GM23338 (cell line): ENCODE measurements at regions not wholly inside any gene's neighbourhood (a gene's known extent, or its start where the extent isn't known, plus 50 kb on each side); places are given as distances from the start of the nearest gene placed in this dataset.

Experiments
- ATAC-seq: fragments of 200-7000 bp; cut with Tn5 transposase; 3 replicates; pipeline ENCODE4 v1.9.1; 2020
- DNase-seq: peaks from one replicate; pipeline ENCODE4 v3.0.0-alpha.2; 2015; ENCODE audit warnings: low spot score
- H2AFZ ChIP-seq: fragments of 200-600 bp; sonication (generic); 2 replicates; pipeline ENCODE4 v1.8.0; 2016; ENCODE audit warnings: antibody characterized with exemption, mild to moderate bottlenecking, moderate library complexity
- H3F3A ChIP-seq: fragments of 200-600 bp; sonication (generic); replicated peaks from 2 replicates; pipeline ENCODE4 v1.8.0; 2017; ENCODE audit warnings: antibody characterized with exemption, mixed run types, low read depth
- H3K27ac ChIP-seq: fragments of 200-600 bp; sonication (generic); 2 replicates; pipeline ENCODE4 v1.6.1; 2016; ENCODE audit warnings: low read depth
- H3K27me3 ChIP-seq: fragments of 200-600 bp; sonication (generic); 2 replicates; pipeline ENCODE4 v1.8.0; 2016; ENCODE audit warnings: mild to moderate bottlenecking, mixed run types, moderate library complexity; ENCODE audit not compliant: insufficient read depth
- H3K36me3 ChIP-seq: fragments of 200-600 bp; sonication (generic); 2 replicates; pipeline ENCODE4 v1.8.0; 2016; ENCODE audit warnings: mild to moderate bottlenecking; ENCODE audit not compliant: insufficient read depth
- H3K4me1 ChIP-seq: fragments of 200-600 bp; sonication (generic); 2 replicates; pipeline ENCODE4 v1.8.0; 2016; ENCODE audit warnings: mild to moderate bottlenecking, moderate library complexity; ENCODE audit not compliant: insufficient read depth
- H3K4me2 ChIP-seq: fragments of 200-600 bp; sonication (generic); 2 replicates; pipeline ENCODE4 v1.7.1; 2017; ENCODE audit warnings: mixed run types
- H3K4me3 ChIP-seq: fragments of 200-600 bp; sonication (generic); 2 replicates; pipeline ENCODE4 v1.6.1; 2016; ENCODE audit warnings: mixed run types
- H3K79me2 ChIP-seq: fragments of 200-600 bp; sonication (generic); replicated peaks from 2 replicates; pipeline ENCODE4 v1.8.0; 2017; ENCODE audit warnings: mild to moderate bottlenecking; ENCODE audit not compliant: insufficient read depth
- H3K9me2 ChIP-seq: fragments of 200-600 bp; sonication (generic); 2 replicates; pipeline ENCODE4 v1.8.0; 2017; ENCODE audit not compliant: insufficient read depth
- H4K20me1 ChIP-seq: fragments of 200-600 bp; sonication (generic); replicated peaks from 2 replicates; pipeline ENCODE4 v1.8.0; 2017; ENCODE audit warnings: mild to moderate bottlenecking; ENCODE audit not compliant: insufficient read depth
- H3K27ac Mint-ChIP-seq: 2 replicates; pipeline ENCODE4 v1.8.0; 2020; ENCODE audit warnings: inconsistent platforms, mild to moderate bottlenecking, moderate library complexity, mixed read lengths
- H3K27me3 Mint-ChIP-seq: 3 replicates; pipeline ENCODE4 v1.8.0; 2022; ENCODE audit warnings: low read depth, mild to moderate bottlenecking, moderate library complexity, mixed read lengths, inconsistent platforms; ENCODE audit not compliant: insufficient read depth, poor library complexity
- H3K36me3 Mint-ChIP-seq: 3 replicates; pipeline ENCODE4 v1.8.0; 2021; ENCODE audit warnings: low read depth, mild to moderate bottlenecking, inconsistent platforms, moderate library complexity, mixed read lengths
- H3K4me1 Mint-ChIP-seq: 3 replicates; pipeline ENCODE4 v1.8.0; 2020; ENCODE audit warnings: mild to moderate bottlenecking, inconsistent platforms, mixed read lengths
- H3K4me3 Mint-ChIP-seq: 3 replicates; pipeline ENCODE4 v1.8.0; 2021; ENCODE audit warnings: moderate library complexity, mild to moderate bottlenecking, inconsistent platforms, mixed read lengths
- H3K9me3 Mint-ChIP-seq: 3 replicates; pipeline ENCODE4 v1.8.0; 2020; ENCODE audit warnings: moderate library complexity, mild to moderate bottlenecking, inconsistent platforms, mixed read lengths
- CREB1 ChIP-seq: fragments of 250-450 bp; sonication (Bioruptor Pico); IDR thresholded peaks from 2 replicates; pipeline ENCODE4 v1.5.0; 2020; ENCODE audit warnings: low read depth, mild to moderate bottlenecking, moderate library complexity
- ETS1 ChIP-seq: IDR thresholded peaks from 2 replicates; pipeline ENCODE4 v1.6.1; 2016; ENCODE audit warnings: antibody characterized with exemption
- EZH2 ChIP-seq: fragments of 200-600 bp; sonication (generic); IDR thresholded peaks from one replicate; pipeline ENCODE4 v1.8.0; 2017; ENCODE audit warnings: antibody characterized with exemption, mild to moderate bottlenecking, low read depth; ENCODE audit not compliant: unreplicated experiment
- EZH2phosphoT487 ChIP-seq: fragments of 200-600 bp; sonication (generic); IDR thresholded peaks from one replicate; pipeline ENCODE4 v1.8.1; 2018; ENCODE audit warnings: antibody characterized with exemption; ENCODE audit not compliant: unreplicated experiment
- JUNB ChIP-seq: IDR thresholded peaks from one replicate; pipeline ENCODE4 v1.6.1; 2016; ENCODE audit warnings: antibody characterized with exemption; ENCODE audit not compliant: unreplicated experiment
- NANOG ChIP-seq: IDR thresholded peaks from 2 replicates; pipeline ENCODE4 v1.6.1; 2016; ENCODE audit warnings: antibody characterized with exemption, borderline replicate concordance
- POLR2AphosphoS5 ChIP-seq: IDR thresholded peaks from 2 replicates; pipeline ENCODE4 v1.6.1; 2016; ENCODE audit warnings: antibody characterized with exemption, low read depth
- REST ChIP-seq: IDR thresholded peaks from one replicate; pipeline ENCODE4 v1.6.1; 2018; ENCODE audit warnings: antibody characterized with exemption; ENCODE audit not compliant: unreplicated experiment
- STAT1 ChIP-seq: IDR thresholded peaks from one replicate; pipeline ENCODE4 v1.6.1; 2016; ENCODE audit warnings: antibody characterized with exemption; ENCODE audit not compliant: unreplicated experiment
- ZNF114 ChIP-seq: fragments of 250-450 bp; sonication (Bioruptor Pico); IDR thresholded peaks from 2 replicates; pipeline ENCODE4 v1.5.0; 2020; ENCODE audit warnings: mild to moderate bottlenecking, moderate library complexity
- ZNF331 ChIP-seq: fragments of 250-450 bp; sonication (Bioruptor Pico); IDR thresholded peaks from 2 replicates; pipeline ENCODE4 v1.5.0; 2020; ENCODE audit warnings: low read depth, mild to moderate bottlenecking, moderate library complexity
- ZNF462 ChIP-seq: fragments of 250-450 bp; sonication (Bioruptor Pico); IDR thresholded peaks from 2 replicates; pipeline ENCODE4 v1.5.0; 2020; ENCODE audit warnings: mild to moderate bottlenecking, moderate library complexity

- TF ChIP-seq ZNF462 (CRISPR knock-in tag) = no peak
- TF ChIP-seq CREB1 (CRISPR knock-in tag) = no peak
- no peak for TF ChIP-seq STAT1
Measured at GRCh38 chr12:89252284-89252683, 100.0 kb downstream of the DUSP6 start (continued).

GRCh38 chr12:89251342-89252271, 100.7 kb downstream of the DUSP6 start:
- DNase-seq (no peak), ATAC-seq (no peak)
- H3K27ac ChIP-seq = no peak overlapping the region
- H2AFZ ChIP-seq = peak overlapping the region; percentile 34; the same call in 1 of the 2 replicates
- H3K4me3 ChIP-seq = no peak overlapping the region
- H3K36me3 ChIP-seq = no peaks in the 10 kb centered on the region
- Mint-ChIP-seq H3K36me3 (no peaks in the 10 kb centered on the region), H3K4me3 (no peak overlapping the region), H3K27me3 (no peaks in the 10 kb centered on the region), H3K27ac (no peak overlapping the region), H3K4me1 (peaks cover 41% of the 10 kb centered on the region), H3K9me3 (no peaks in the 10 kb centered on the region)
- no peaks in the 10 kb centered on the region for H3K79me2 ChIP-seq
- no peaks in the 10 kb centered on the region for H4K20me1 ChIP-seq
- H3K4me1 ChIP-seq = peaks cover 21% of the 10 kb centered on the region
- no peak overlapping the region for H3K4me2 ChIP-seq
- no peaks in the 10 kb centered on the region for H3F3A ChIP-seq
- peaks cover 6% of the 10 kb centered on the region; the same call in 1 of the 2 replicates for H3K9me2 ChIP-seq
- peaks cover 3% of the 10 kb centered on the region for H3K27me3 ChIP-seq
- no peak for TF ChIP-seq ZNF331 (CRISPR knock-in tag)
- TF ChIP-seq POLR2AphosphoS5 = no peak
- no peak for TF ChIP-seq REST
- TF ChIP-seq ETS1 = no peak
- no peak for TF ChIP-seq JUNB
- no peak for TF ChIP-seq ZNF114 (CRISPR knock-in tag)
- TF ChIP-seq EZH2 = no peak
- TF ChIP-seq NANOG = no peak
- TF ChIP-seq EZH2phosphoT487 = no peak
